ENCODE measurements at regions not wholly inside any gene's neighbourhood (a gene's known extent, or its start where the extent isn't known, plus 50 kb on each side); places are given as distances from the start of the nearest gene placed in this dataset.

- WGBS, 2 experiments (ENCODE audit: extremely low coverage in 2 of 2, insufficient read length in 1 of 2): no CpG with 5 or more reads among the region's 4 CpGs
- in situ Hi-C loops (cut with MboI; ENCODE audit: low sequenced_read_pairs): no loop called here
- CTCF ChIA-PET: no interaction called here
- H3K27ac ChIP-seq (ENCODE audit: insufficient read depth, low read length): no peak overlapping the region
- no peaks in the 10 kb centered on the region for H3K4me1 ChIP-seq (ENCODE audit: control insufficient read depth, insufficient read depth, low read length)
- H3K56ac ChIP-seq (ENCODE audit: extremely low read depth, insufficient read depth, low read length): no peak overlapping the region
- H3K9ac ChIP-seq (ENCODE audit: low read depth, low read length): no peak overlapping the region
- H4K91ac ChIP-seq (ENCODE audit: insufficient read depth, low read depth, low read length): no peak overlapping the region
- DNase-seq: no peak
- dilution Hi-C loops (cut with HindIII; ENCODE audit: low sequenced_read_pairs, unreplicated experiment): no loop called here
- H2BK20ac ChIP-seq (ENCODE audit: low read depth, low read length): no peak overlapping the region
- H2AFZ ChIP-seq (replicated peaks; ENCODE audit: low read length, poor library complexity): no peak overlapping the region
- H3K4me2 ChIP-seq (ENCODE audit: low read depth, low read length): no peak overlapping the region
- H2BK120ac ChIP-seq (ENCODE audit: low read depth, low read length): no peak overlapping the region
- H3K9me1 ChIP-seq (ENCODE audit: insufficient read depth, low read length): no peaks in the 10 kb centered on the region
- H2AK9ac ChIP-seq (replicated peaks; ENCODE audit: low read depth, low read length, poor library complexity): no peak overlapping the region
- H3K9me3 ChIP-seq (ENCODE audit: control insufficient read depth, insufficient read depth, low read length): peaks cover 7% of the 10 kb centered on the region
- POLR2A ChIA-PET (ENCODE audit: unreplicated experiment): no interaction called here
- BruUV-seq (replicated peaks): no TSS peak
- H2BK15ac ChIP-seq (ENCODE audit: low read depth, low read length): no peak overlapping the region
- H4K8ac ChIP-seq (ENCODE audit: low read depth in 2 of 2, low read length in 2 of 2): no peak overlapping the region
- H3K27me3 ChIP-seq (ENCODE audit: control insufficient read depth, insufficient read depth, low read length): no peaks in the 10 kb centered on the region
- no peak overlapping the region for H3K23ac ChIP-seq (ENCODE audit: low read depth, low read length)
- H4K20me1 ChIP-seq (ENCODE audit: insufficient read depth, low read length): no peaks in the 10 kb centered on the region
- intact Hi-C loops (cut with micrococcal nuclease): no loop called here
- H3K79me1 ChIP-seq (ENCODE audit: low read depth in 1 of 2, low read length in 2 of 2): no peaks in the 10 kb centered on the region
- no peak overlapping the region for H2BK5ac ChIP-seq (ENCODE audit: low read depth, low read length, poor library complexity, severe bottlenecking)
- H3K4ac ChIP-seq (ENCODE audit: low read depth, low read length): no peak overlapping the region
- TF ChIP-seq CEBPB (IDR thresholded peaks at IDR 0.05; ENCODE audit: low read depth, low read length) (no peak), CHD1 (IDR thresholded peaks at IDR 0.05; ENCODE audit: low read depth, low read length) (no peak), MAZ (IDR thresholded peaks at IDR 0.05; ENCODE audit: borderline replicate concordance, low read depth, low read length) (no peak), RCOR1 (IDR thresholded peaks at IDR 0.05; ENCODE audit: insufficient replicate concordance, low read length) (no peak)
- no peak overlapping the region for H3K14ac ChIP-seq (replicated peaks; ENCODE audit: low read depth, low read length)
- no peak overlapping the region for H2AK5ac ChIP-seq (ENCODE audit: low read depth, low read length)
- no peak overlapping the region for H4K5ac ChIP-seq (ENCODE audit: low read depth, low read length)
- no peaks in the 10 kb centered on the region for H3K36me3 ChIP-seq (ENCODE audit: control insufficient read depth, insufficient read depth, low read length)
- ATAC-seq (ENCODE audit: low read depth): no peak
- H3K18ac ChIP-seq (ENCODE audit: low read depth, low read length): no peak overlapping the region
- no peak overlapping the region for H3K4me3 ChIP-seq (ENCODE audit: insufficient read depth, low read depth, low read length)
These were observed 256.5 kb upstream of the FBXL7 start for GRCh38 chr5:15243301-15244020.

Data from IMR-90 (cell line).